Stimulated activated CD8-positive, alpha-beta memory T cell treated with anti-CD3 and anti-CD28 coated beads, Interleukin-2, amount 100 ng/mL, for 48 hours (primary cell): ENCODE measurements at regions not wholly inside any gene's neighbourhood (a gene's known extent, or its start where the extent isn't known, plus 50 kb on each side); places are given as distances from the start of the nearest gene placed in this dataset.
"Not testable (repeated sequence)": the region's sequence is repeated elsewhere in the genome, so short reads cannot be mapped to it uniquely, and the experiment has no call there.

Experiments
- DNase-seq, 2 donors: peaks; one replicate each; pipeline ENCODE4 v3.0.0-alpha.2; 2020; ENCODE audit warnings: low read depth in 2 of 2

DNA sequence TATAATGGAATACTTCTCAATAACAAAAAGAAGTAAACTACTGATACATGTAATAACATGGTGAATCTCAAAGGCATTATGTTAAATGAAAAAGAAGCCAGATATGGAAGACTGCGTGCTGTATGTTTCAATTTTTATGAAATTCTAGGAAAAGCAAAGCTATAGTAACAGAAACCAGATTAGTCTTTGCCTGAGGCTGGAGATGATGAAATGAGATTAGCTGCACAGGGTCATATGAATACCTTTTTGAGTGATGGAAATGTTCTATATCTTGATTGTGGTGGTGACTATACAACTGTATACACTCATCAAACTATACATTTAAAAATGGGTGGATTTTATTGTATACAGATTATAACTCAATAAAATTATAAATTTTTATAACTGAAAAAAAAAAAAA is 113.5 kb downstream of the TMEM30B start:
- DNase-seq: no peak

DNA sequence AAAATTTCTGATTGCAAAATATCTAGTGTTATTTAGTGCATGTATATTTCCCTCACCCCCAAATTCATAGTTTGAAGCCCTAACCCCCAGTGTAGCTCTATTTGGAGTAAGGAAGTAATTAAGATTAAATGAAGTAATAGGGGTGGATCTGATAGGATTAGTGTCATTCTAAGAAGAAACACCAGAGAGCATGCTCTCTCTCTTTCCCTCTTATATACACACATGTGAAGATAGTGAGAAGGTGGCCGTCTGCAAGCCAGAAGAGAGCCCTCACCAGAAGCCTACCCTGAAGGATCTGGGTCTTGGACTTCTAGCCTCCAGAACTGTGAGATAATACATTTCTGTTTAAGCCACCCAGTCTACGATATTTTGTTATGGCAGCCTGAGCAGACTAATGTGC is 120.3 kb downstream of the TMEM30B start:
- DNase-seq: no peak

DNA sequence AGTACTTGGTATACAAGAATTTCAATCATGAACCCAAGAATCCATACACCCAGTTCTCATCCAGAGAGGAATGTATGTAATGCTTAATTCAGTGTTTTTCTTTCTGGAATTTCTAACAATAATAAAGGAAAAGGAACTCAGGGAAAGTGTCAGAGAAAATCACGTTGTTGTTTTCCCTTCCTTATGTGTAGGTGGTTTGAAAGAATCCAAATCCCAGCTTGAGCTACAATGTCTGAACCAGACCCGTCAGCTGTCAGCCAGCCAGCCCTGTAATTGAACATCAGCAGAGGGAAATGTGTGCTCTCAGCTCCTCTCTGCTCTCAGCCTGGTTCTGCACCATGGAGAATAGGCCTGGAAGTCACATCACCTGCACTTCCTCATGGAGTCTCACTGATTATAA is 126.5 kb downstream of the TMEM30B start:
- DNase-seq: no peak

DNA sequence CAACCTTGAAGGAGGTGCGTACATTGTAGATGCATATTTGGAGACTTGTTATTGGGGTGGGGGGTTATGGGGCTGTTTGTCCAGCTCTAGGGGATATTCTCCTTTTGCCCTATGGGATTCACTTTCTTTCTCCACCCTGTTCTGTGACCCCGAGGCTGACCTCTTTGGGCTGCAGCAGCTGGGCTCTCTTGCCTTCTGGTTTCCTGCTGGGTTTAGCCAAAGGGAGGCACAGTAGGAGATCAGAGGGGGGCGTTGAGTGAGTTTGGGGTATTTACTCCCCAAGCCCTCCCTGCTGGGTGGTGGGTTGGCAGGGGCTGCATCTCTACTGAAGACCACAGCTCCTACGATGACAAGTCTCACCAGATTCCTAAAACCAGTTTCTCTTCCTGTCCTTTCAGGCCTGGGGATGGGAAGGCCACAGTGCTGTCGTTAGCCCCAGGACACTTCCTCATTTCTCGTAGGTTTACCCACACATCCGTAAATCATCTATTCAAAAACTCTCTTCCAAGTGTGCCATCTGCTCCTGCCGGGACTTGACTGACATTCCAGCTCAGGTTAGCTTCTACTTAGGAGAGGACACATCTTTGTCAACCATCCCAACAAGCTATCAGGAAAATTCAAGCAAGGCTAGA is 127.1 kb downstream of the TMEM30B start:
- DNase-seq: no peak

DNA sequence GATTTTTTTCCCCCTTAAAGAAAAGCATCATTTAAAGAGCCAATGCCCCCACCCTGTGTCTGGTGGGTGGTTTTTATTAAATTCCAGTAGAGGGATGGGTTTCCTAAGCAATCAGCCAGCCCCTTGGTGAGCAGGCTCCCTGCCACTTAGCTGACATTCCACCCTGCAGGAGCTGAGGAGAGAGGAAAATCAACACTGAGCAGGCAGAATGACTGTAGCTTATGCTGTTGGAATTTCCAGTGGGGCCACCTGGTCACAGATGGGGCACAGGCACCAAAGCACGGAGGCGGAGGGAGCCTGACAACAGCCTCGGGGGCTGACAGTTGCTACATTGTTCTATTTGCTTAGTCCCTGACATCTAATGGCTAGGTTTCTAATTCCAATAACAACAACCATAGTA is 127.7 kb downstream of the TMEM30B start:
- no peak for DNase-seq

DNA sequence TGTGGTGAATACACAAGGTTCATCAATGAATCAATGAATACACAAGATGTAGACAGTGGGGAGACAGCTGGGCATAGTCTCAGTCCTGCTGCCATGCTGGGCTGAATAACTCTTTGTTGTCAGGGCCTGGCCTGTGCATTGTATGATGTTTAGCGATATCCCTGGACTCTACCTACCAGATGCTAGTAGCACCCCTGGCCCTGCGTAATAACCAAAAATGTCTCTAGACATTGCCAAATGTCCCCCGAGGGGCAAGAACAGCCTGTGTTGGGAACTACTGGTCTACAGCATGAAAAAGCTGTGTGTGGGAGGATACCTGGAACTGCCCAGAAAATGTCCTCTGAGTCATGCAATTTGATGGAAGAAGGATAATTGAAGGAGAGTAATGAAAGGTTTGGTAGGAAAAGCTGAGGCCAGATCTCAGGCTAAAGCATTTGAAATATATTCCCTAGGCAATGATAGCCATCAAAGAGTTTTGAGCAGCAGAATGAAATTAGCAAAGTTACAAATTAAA is 128.2 kb downstream of the TMEM30B start:
- DNase-seq: no peak

DNA sequence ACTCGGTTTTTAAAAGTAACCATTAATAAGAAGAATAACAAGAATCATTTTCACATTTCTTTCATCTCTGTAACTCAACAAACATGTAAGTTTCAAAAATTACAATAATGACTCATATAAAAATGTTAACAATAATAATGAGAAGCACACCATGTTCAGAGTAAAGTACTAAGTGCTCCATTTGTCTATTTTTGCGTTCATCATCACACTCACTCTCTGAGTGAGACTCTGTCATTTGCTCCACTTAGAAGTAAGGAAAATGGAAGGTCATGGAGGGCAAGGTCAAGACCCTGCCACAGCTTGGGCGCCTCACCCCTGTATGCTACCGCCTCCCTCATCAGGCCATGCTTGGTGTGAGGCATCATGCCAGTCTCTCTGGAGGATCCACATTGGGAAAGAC is 129.9 kb downstream of the TMEM30B start:
- no peak for DNase-seq

DNA sequence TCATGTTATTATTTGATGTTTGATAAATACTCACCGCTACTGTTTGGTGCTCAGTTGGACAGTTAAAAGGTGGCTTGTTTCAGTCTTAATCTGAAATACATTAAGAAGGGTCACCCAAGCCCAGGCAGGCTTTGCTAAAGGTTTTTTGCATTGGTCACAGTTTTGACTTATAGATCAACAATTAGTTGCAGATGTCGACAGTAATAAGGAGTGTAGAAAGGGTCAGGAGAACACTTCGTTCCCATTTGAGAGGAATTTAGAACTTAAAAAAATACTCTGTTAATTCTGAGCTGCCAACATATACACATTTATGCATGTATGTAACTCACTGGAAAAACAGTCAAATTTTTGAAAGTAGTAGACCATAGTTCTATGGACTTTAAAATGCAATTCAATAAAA is 130.3 kb downstream of the TMEM30B start:
- no peak for DNase-seq

DNA sequence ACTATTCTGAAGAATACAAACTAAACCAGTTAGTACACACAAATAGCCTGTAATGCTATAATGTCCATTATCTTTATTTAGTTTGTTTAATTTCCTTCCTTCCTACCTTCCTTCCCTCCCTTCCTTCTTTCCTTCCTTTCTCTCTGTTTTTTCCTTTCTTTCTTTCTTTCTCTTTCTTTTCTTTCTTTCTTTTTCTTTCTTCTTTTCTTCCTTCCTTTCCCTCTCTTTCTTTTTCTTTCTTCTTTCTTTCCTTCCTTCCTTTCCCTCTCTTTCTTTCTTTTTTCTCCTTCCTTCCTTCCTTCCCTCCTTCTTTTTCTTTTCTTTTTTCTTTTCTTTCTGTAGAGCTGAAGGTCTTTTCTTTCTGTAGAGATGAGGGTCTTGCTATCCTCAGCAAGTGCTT is 131.2 kb downstream of the TMEM30B start:
- no peak for DNase-seq

DNA sequence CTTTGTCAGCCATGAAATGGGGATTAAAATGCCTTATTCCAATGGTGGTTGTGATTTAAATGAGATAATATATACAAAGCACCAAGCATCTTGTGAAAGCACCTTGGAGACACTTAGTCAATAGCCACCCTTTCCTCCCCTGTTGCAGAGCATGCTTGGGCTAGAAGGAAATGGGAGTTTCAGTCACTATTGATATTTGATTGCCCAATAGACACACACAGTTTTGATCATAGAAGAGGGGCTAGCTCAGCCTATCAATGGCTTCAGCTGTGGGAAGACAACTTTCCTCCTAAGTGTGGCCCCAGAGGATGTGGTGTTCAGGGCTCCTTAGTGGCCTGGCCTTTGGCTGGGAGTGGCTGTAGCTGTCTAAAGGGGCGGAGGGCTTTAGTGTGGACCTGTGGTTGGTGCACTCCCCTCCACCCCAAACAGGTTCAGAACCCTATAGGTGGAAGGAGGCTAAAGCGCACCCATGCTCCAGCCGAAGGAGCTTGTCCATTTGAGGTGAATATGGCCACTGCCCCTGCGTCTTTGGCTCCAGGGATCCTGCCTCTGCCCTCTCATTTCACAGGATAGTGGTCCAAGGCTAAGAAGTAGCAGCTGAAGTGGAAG is 132.3 kb downstream of the TMEM30B start:
- DNase-seq: no peak

DNA sequence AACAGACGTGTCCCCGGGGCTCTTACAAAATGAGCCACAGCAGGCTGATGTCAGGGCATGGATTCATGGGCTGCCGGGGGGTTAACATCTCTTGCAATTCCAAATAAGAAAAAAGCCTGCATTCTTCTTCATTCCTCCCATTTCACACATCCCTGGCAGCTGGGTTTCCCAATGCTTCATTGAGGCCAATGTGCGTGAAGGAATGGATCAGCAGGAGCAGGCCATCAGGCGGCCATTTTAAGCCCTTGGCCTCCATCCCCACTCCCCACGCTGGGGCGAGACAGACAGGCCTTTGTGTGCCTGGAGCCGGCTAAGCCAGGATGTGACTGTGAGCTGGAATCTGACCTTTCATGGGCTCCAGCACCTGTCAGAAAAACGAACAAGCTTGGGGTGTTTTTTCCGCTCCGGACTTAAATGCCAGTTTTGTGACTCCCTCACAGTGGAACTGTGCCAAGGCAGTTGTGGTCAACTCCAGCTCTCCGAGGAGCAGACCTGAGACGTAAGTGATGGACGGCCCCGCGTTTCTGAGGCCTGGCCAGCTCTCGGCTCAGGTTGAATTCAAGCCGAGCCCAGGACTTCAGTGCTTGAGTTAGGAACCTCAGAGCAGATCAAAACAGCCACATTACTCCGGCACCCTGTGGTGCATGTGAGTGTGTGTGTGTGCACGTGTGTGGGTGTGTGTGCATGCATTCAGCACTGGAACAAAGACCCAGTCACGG is 133.1 kb downstream of the TMEM30B start:
- no peak for DNase-seq

DNA sequence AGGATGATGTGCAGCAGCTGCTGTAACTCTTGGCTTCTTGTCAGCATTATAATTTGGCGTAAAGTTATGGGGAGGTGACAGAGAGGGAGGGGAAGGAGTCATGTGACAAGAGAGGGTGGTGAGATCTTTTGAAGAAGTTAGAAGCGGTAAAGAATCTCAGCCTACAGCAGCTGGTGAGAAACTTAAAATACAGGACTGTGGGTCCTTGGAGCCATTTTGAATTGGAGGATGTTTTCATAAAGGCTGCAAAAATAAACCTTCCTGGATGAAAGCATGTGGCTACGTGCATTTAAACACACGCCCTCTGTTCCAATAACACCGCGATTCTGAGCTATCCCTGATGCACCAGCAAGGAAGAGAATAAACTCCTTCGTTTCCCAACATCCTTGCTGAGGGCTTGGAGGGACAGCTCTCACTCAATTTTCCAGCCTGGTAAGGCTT is 133.7 kb downstream of the TMEM30B start:
- DNase-seq: no peak

DNA sequence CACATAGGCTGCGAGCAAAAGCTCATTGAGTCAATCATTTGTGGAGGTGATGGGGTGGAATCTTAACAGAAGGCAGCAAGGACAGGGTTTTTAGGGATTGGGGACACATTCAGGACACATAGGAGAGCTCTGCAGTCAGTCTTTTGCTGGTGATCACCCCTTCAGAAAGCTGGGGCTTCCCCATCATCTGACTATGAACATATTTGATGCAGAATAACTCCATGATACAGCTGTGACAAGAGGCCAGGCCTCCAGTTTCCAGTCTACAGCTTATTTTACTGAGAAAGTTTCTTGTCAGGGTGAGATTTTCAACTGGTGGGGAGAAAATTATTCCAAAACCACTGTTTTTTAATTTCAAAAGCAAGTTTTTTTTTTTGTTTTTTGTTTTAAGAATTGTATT is 134.2 kb downstream of the TMEM30B start:
- no peak for DNase-seq

DNA sequence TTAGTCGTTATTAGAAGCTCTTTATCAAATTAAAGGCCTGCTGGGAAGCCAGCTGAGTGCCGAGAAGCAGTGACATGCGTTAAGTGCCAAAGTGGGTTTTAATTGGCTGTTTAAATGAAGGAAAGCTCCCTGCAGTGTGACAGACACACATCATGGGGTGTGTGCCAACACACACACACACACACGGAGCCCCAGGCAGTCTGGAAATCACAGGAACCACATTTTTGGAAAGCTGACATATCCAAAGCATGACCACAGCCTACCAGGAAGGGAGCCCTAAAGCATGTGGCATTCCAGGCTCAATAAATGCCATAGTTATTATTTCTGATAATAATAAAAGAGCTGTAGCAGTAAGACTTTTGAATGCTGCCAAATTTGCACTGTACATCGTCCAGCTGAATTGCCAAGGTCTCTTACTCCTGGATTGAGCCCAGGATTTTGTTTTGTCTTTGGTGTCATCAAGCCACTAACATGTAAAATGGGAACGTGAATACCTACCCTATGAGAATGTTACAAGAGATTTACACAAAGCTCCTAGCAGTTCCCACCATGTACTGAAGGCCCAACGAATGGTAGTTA is 135.1 kb downstream of the TMEM30B start:
- no peak for DNase-seq

DNA sequence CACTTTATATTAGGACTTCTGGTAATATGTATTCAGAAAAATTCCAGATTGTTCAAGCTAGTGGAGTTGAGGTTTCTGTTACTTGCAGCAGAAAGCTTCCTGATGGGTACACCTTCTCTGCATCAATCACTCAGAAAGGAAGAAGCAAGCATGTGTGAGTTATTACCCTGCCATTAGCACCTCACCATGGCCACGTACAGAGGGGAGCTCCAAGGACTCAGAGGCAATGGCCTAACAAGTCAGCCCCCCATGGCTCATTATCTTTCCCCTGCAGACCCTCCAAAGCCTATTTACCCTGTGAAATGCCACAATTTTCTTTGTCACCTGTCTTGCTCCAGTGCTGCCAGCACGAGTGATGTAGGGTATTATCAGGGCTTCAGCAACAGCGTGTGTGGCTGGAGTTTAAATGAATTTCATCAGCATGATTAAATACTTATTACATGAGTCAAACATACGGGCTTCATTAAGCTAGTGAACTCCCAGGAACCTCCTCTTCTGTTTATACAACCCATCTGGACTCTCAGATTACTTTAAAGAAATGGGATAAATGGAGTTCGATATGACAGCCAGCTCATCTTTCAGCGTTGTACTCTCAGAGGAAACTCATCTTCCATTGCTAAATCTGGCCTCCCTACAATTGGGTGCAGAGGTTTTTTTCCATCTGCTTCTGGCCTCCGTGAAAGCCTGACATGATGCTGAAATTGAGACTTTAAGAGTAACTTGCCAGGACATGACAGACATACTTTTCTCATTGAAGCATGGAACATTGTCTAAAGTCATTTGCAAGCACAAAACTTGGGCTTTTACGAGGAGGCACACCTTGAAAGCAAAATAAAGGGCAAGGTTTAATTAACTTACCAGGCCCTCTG is 135.9 kb downstream of the TMEM30B start:
- no peak for DNase-seq

DNA sequence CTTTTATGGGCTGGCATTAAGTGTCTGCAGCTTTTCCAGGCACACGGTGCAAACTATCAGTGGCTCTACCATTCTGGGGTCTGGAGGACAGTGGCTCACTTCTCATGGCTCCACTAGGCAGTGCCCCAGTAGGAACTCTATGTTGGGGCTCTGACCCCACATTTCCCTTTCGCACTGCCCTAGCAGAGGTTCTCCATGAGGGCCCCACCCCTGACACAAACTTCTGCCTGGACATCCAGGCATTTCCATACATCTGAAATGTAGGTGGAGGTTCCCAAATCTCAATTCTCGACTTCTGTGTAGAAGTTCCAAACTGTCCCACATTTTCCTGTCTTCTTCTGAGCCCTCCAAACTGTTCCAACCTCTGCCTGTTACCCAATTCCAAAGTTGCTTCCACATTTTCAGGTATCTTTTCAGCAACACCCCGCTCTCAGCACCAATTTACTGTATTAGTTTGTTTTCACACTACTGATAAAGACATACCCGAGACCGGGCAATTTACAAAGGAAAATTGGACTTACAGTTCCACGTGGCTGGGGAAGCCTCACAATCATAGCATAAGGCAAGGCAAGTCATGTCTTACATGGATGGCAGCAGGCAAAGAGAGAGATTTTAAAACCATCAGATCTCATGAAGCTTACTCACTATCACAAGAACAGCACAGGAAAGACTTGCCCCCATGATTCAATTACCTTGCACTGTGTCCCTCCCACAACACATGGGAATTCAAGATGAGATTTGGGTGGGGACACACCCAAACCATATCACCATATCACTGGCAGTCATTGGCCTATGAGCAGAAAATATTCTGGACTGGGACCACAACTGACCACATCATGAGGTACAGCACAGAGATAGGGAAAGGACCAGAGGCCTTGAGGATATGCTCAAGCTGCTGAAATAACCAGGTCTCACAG is 136.8 kb downstream of the TMEM30B start:
- not testable (repeated sequence) for DNase-seq

DNA sequence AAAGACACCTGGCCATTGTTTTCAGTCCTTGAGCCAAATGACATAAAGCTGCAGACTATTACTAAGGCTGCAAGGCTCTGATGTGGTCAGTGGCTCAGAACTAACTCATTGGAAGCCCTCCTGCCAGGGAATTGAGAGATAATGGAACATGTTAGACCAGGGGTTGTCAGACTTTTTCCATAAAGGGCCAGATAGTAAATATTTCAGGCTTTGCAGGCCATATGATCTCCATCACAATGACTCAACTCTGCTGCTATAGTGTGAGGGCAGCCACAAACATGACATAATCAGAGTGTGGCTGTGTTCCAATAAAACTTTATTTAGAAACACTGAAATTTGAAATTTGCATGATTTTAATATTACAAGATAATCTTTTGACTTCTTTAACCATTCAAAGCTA is 140.3 kb downstream of the TMEM30B start:
- no peak for DNase-seq

DNA sequence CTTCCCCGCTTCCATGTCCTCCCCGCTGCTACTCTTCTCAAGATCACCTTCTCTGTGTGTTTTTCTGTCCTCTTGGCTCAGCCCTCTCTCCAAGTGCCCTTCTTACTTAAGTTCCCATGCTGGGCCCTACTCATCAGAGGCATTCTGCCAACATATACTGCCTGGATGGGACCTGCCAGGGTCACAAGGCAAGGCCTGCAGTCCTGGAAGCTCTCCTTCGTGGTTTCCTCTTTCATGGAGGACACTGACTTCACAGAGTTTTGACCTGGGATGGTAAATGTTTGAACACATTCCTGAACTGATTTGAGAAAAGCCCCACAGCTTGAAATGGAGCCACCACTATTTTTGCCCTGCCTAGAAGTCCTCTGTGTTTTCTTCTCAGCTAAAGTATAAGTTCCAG is 140.9 kb downstream of the TMEM30B start:
- DNase-seq: no peak

DNA sequence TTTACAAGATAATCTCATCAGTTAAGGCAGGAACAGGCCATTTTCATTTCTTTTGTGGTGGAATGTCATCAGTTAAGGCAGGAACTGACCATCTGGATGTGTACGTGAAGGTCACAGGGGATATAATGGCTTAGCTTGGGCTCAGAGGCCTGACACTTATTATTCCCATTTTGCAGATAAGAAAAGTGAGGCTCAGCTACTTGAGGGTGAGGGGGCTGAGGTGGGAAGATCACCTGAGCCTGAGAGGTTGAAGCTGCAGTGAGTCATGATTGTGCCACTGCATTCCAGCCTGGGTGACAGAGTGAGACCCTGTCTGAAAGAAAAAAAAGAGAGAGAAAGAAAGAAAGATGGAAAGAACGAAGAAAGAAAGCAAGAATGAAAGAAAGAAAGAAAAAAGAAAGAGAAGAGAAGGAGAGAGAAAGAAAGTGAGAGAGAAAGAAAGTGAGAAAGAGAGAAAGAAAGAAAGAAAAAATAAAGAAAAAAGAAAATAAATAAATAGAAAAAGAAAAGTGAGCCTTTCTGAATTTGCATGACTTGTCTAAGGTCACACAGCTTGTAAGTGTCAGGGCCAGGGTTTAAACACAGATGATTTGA is 142.0 kb downstream of the TMEM30B start:
- no peak for DNase-seq

DNA sequence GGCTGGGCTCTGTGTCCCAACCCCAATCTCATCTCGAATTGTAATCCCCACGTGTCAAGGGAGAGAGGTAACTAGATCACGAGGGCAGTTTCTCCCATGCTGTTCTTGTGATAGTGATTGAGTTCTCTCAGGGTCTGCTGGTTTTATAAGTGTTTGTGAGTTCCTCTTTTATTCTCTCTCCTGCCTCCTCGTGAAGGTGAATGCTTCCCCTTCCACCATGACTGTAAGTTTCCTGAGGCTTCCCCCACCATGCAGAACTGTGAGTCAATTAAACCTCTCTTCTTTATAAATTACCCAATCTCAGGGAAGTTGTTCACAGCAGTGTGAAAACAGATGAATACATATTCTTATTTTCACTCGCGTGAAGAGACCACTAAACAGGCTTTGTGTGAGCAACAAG is 148.2 kb downstream of the TMEM30B start:
- no peak for DNase-seq
